GM19452 (cell line): ENCODE measurements at regions not wholly inside any gene's neighbourhood (a gene's known extent, or its start where the extent isn't known, plus 50 kb on each side); places are given as distances from the start of the nearest gene placed in this dataset.

ENCODE experiments used
- ATAC-seq: cut with Tn5 transposase; IDR thresholded peaks from one replicate; pipeline ENCODE4 v1.9.1; 2021; ENCODE audit not compliant: unreplicated experiment

- ATAC-seq, result no peak
Measured at GRCh38 chr6:144646093-144647056, 361.2 kb downstream of the UTRN start.

GRCh38 chr6:144647406-144647964, 362.4 kb downstream of the UTRN start:
- no peak for ATAC-seq

GRCh38 chr6:144647971-144648651, 363.0 kb downstream of the UTRN start:
- no peak for ATAC-seq

GRCh38 chr6:144649085-144649484, 363.9 kb downstream of the UTRN start:
- no peak for ATAC-seq

GRCh38 chr6:144651234-144651633, 366.1 kb downstream of the UTRN start:
- no peak for ATAC-seq

GRCh38 chr6:144652292-144652891, 367.3 kb downstream of the UTRN start:
- no peak for ATAC-seq

GRCh38 chr6:144653885-144654505, 368.9 kb downstream of the UTRN start:
- peak; percentile 94 for ATAC-seq

- peak; percentile 5 for ATAC-seq
Measured at GRCh38 chr6:144654506-144654905, 369.4 kb downstream of the UTRN start.

GRCh38 chr6:144655376-144655775, 370.2 kb downstream of the UTRN start:
- ATAC-seq, result no peak

GRCh38 chr6:144657691-144658090, 372.6 kb downstream of the UTRN start:
- ATAC-seq, result no peak

- ATAC-seq, result peak; percentile 67
Measured at GRCh38 chr6:144659202-144660182, 374.4 kb downstream of the UTRN start.

- ATAC-seq, result no peak
Measured at GRCh38 chr6:144660561-144661115, 375.5 kb downstream of the UTRN start.

GRCh38 chr6:144661116-144661806, 376.1 kb downstream of the UTRN start:
- ATAC-seq, result no peak

GRCh38 chr6:144662812-144663365, 377.8 kb downstream of the UTRN start:
- ATAC-seq, result no peak

- no peak for ATAC-seq
Measured at GRCh38 chr6:144664281-144664680, 379.1 kb downstream of the UTRN start.

- no peak for ATAC-seq
Measured at GRCh38 chr6:144664947-144665346, 379.8 kb downstream of the UTRN start.

GRCh38 chr6:144665932-144666450, 380.9 kb downstream of the UTRN start:
- ATAC-seq, result no peak

GRCh38 chr6:144666781-144667180, 381.6 kb downstream of the UTRN start:
- ATAC-seq, result no peak
